Activated CD4-positive, alpha-beta T cell treated with anti-CD3 and anti-CD28 coated beads, Interleukin-2, amount 50 U/mL, for 1 hour (primary cell): ENCODE measurements at regions not wholly inside any gene's neighbourhood (a gene's known extent, or its start where the extent isn't known, plus 50 kb on each side); places are given as distances from the start of the nearest gene placed in this dataset.

Experiments
- DNase-seq: peaks from one replicate; pipeline ENCODE4 v3.0.0-alpha.2; 2020

DNA sequence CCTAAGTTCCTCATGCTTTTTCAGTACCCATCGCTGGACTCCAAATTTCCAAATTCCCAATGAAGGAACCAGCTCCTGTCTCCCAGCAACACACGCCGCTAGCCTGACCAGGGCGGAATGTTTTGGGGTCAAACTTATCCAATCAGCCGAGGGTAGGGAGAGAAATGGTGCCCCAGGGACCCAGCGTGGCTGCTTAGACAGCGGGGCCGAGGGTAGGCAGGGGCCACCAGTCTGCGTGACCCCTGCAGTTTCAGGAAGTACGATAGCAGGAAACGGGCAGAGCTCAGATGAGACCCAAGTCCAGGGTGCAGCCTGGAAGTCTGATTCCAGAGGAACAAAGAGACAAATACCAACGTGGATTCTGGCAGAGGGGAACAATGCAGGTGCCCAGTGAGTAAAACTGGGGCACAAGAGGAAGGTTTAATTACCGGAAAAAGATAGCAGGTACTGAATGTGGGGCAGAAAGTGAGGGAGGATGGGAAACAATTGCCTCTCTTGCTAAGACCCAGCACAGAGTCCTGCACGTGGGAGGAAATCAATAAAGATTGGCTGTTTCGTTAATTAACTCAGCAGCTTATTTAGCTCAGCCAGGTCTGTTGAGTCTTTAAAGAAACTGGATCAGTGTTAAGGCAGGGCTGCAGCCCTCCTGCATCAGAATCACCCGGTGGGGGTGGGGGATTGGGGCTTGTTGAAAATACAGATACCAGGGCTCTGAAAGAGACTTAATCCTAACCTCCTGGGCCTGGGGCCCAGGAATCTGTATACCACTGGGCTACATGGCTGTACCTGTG, 50.4 kb upstream of the NFE2L3 start:
- no peak for DNase-seq

DNA sequence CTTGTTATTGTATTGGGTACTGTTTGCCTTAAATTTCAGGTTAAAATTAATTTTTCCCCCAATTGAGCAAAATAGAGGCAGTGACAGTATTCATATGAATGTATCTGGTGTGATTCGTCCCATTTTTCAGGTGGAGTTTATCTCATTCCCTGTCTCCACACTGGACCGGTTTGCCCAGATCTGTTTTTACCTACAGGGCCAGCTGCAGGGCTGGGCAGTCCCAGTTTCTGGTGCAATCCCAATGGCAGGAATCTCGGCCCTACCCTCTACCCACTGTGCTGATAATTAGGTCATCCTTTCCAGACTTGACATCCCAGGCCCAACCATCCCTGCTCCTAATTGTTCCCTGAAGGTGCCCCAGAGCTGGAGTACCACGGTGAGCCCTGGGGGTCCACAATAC, 49.8 kb upstream of the NFE2L3 start:
- no peak for DNase-seq
